ENCODE measurements at regions not wholly inside any gene's neighbourhood (a gene's known extent, or its start where the extent isn't known, plus 50 kb on each side); places are given as distances from the start of the nearest gene placed in this dataset.

- H3K9ac ChIP-seq (ENCODE audit: low read length), result no peak overlapping the region
- no peak overlapping the region for H2AFZ ChIP-seq (ENCODE audit: low read depth, low read length)
- H3K9me3 ChIP-seq (ENCODE audit: insufficient read depth, low read length), result no peaks in the 10 kb centered on the region
- H3K36me3 ChIP-seq (replicated peaks; ENCODE audit: low read depth, low read length), result no peaks in the 10 kb centered on the region
- no peaks in the 10 kb centered on the region for H4K20me1 ChIP-seq (ENCODE audit: insufficient read depth, low read length)
- H3K4me1 ChIP-seq (ENCODE audit: low read length), result no peaks in the 10 kb centered on the region
- no peak overlapping the region for H3K4me3 ChIP-seq (ENCODE audit: low read length)
- no peak overlapping the region for H3K4me2 ChIP-seq (ENCODE audit: low read length)
- no peak for TF ChIP-seq EZH2phosphoT487 (IDR thresholded peaks at IDR 0.05; ENCODE audit: low read depth)
- TF ChIP-seq, protein P1, sequence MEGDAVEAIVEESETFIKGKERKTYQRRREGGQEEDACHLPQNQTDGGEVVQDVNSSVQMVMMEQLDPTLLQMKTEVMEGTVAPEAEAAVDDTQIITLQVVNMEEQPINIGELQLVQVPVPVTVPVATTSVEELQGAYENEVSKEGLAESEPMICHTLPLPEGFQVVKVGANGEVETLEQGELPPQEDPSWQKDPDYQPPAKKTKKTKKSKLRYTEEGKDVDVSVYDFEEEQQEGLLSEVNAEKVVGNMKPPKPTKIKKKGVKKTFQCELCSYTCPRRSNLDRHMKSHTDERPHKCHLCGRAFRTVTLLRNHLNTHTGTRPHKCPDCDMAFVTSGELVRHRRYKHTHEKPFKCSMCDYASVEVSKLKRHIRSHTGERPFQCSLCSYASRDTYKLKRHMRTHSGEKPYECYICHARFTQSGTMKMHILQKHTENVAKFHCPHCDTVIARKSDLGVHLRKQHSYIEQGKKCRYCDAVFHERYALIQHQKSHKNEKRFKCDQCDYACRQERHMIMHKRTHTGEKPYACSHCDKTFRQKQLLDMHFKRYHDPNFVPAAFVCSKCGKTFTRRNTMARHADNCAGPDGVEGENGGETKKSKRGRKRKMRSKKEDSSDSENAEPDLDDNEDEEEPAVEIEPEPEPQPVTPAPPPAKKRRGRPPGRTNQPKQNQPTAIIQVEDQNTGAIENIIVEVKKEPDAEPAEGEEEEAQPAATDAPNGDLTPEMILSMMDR (IDR thresholded peaks at IDR 0.05; ENCODE audit: low read depth, low read length), result no peak
- no peak overlapping the region for H3K27ac ChIP-seq (ENCODE audit: low read length)
- no peaks in the 10 kb centered on the region for H3K27me3 ChIP-seq (ENCODE audit: low read depth, low read length)
- H3K79me2 ChIP-seq (ENCODE audit: low read length), result no peaks in the 10 kb centered on the region
Observed at GRCh38 chr1:106554294-106554693, 502.2 kb upstream of the PRMT6 start.

DNA sequence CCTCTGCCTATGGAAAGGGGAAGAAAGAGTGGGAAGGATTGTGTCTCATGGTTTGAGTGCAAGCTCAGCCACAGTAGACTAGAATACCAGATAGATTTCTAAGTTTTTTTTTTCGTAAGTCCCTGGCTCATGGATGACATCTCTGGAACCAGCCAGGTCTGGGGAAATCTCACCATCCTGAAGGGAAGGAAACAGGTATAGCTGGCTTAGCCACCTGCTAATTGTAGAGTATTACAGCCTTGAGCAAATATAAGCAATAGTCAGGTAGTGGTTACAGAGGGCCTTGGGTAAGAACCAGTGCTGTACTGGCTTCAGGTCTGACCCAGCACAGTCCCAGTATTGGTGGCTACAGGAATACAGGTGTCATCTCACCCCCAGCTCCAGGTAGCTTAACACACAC is 500.9 kb upstream of the PRMT6 start:
- no peak for TF ChIP-seq EZH2phosphoT487 (IDR thresholded peaks at IDR 0.05; ENCODE audit: low read depth)
- TF ChIP-seq, protein P1 (IDR thresholded peaks at IDR 0.05; ENCODE audit: low read depth, low read length), result no peak
- no peak overlapping the region for H3K4me2 ChIP-seq (ENCODE audit: low read length)

GRCh38 chr1:106564192-106564591 is 492.3 kb upstream of the PRMT6 start:
- no peak overlapping the region for H3K9ac ChIP-seq (ENCODE audit: low read length)
- 0 out of 2 replicates have a peak, but pooled peaks cover 11% of the 10 kb centered on the region for H3K9me3 ChIP-seq (ENCODE audit: insufficient read depth, low read length)
- TF ChIP-seq, protein P1 (IDR thresholded peaks at IDR 0.05; ENCODE audit: low read depth, low read length), result no peak
- TF ChIP-seq EZH2phosphoT487 (IDR thresholded peaks at IDR 0.05; ENCODE audit: low read depth), result no peak
- H3K79me2 ChIP-seq (ENCODE audit: low read length), result no peaks in the 10 kb centered on the region
- H3K27me3 ChIP-seq (ENCODE audit: low read depth, low read length), result no peaks in the 10 kb centered on the region
- H3K4me1 ChIP-seq (ENCODE audit: low read length), result peaks cover 34% of the 10 kb centered on the region
- no peak overlapping the region for H2AFZ ChIP-seq (ENCODE audit: low read depth, low read length)
- no peaks in the 10 kb centered on the region for H4K20me1 ChIP-seq (ENCODE audit: insufficient read depth, low read length)
- H3K4me3 ChIP-seq (ENCODE audit: low read length), result no peak overlapping the region
- no peak overlapping the region for H3K27ac ChIP-seq (ENCODE audit: low read length)
- peaks cover 11% of the 10 kb centered on the region for H3K36me3 ChIP-seq (replicated peaks; ENCODE audit: low read depth, low read length)
- no peak overlapping the region for H3K4me2 ChIP-seq (ENCODE audit: low read length)

More for the DNA sequence above, 500.9 kb upstream of the PRMT6 start:
- Histone ChIP-seq H3K9ac (ENCODE audit: low read length) (no peak overlapping the region), H2AFZ (ENCODE audit: low read depth, low read length) (no peak overlapping the region), H3K9me3 (ENCODE audit: insufficient read depth, low read length) (no peaks in the 10 kb centered on the region), H3K27ac (ENCODE audit: low read length) (no peak overlapping the region), H3K4me3 (ENCODE audit: low read length) (no peak overlapping the region), H3K27me3 (ENCODE audit: low read depth, low read length) (no peaks in the 10 kb centered on the region), H4K20me1 (ENCODE audit: insufficient read depth, low read length) (no peaks in the 10 kb centered on the region), H3K36me3 (replicated peaks; ENCODE audit: low read depth, low read length) (no peaks in the 10 kb centered on the region), H3K4me1 (ENCODE audit: low read length) (no peaks in the 10 kb centered on the region), H3K79me2 (ENCODE audit: low read length) (no peaks in the 10 kb centered on the region)

GRCh38 chr1:106568201-106568974 is 488.1 kb upstream of the PRMT6 start:
- Histone ChIP-seq H3K27me3 (ENCODE audit: low read depth, low read length) (no peaks in the 10 kb centered on the region), H2AFZ (ENCODE audit: low read depth, low read length) (0 out of 2 replicates have a peak overlapping the region, but pooled peaks have one; percentile 6), H3K4me2 (ENCODE audit: low read length) (peak overlapping the region; percentile 47), H4K20me1 (ENCODE audit: insufficient read depth, low read length) (no peaks in the 10 kb centered on the region), H3K9me3 (ENCODE audit: insufficient read depth, low read length) (peaks cover 27% of the 10 kb centered on the region), H3K4me1 (ENCODE audit: low read length) (peaks cover 40% of the 10 kb centered on the region), H3K36me3 (replicated peaks; ENCODE audit: low read depth, low read length) (peaks cover 26% of the 10 kb centered on the region), H3K27ac (ENCODE audit: low read length) (peak overlapping the region; percentile 91), H3K79me2 (ENCODE audit: low read length) (no peaks in the 10 kb centered on the region), H3K4me3 (ENCODE audit: low read length) (peak overlapping the region; percentile 30), H3K9ac (ENCODE audit: low read length) (peak overlapping the region; percentile 43)
- TF ChIP-seq, protein P1 (IDR thresholded peaks at IDR 0.05; ENCODE audit: low read depth, low read length), result no peak
- no peak for TF ChIP-seq EZH2phosphoT487 (IDR thresholded peaks at IDR 0.05; ENCODE audit: low read depth)

Data from OCI-LY3 (cell line).